Lower leg skin (tissue), 4 donors: ENCODE measurements at regions not wholly inside any gene's neighbourhood (a gene's known extent, or its start where the extent isn't known, plus 50 kb on each side); places are given as distances from the start of the nearest gene placed in this dataset.

Source experiments
- DNase-seq, 2 donors: peaks; one replicate each; pipeline ENCODE4 v3.0.0-alpha.2; 2019; ENCODE audit warnings: low spot score in 2 of 2
- H3K4me3 ChIP-seq: fragments of 200-600 bp; sonication (generic); 2 replicates; pipeline ENCODE4 v1.5.1; 2017; ENCODE audit warnings: mild to moderate bottlenecking, low read depth; ENCODE audit not compliant: poor library complexity, severe bottlenecking
- CTCF ChIP-seq, 3 donors: fragments of 450-650 bp; IDR thresholded peaks; one replicate each; pipeline ENCODE4 v1.5.1; 2016; ENCODE audit warnings: antibody characterized with exemption in 3 of 3, mild to moderate bottlenecking in 3 of 3, moderate library complexity in 2 of 3
- POLR2A ChIP-seq, 2 donors: fragments of 450-650 bp; IDR thresholded peaks; one replicate each; pipeline ENCODE4 v1.6.1; 2016 to 2017; ENCODE audit warnings: antibody characterized with exemption in 2 of 2, mild to moderate bottlenecking in 1 of 2, moderate library complexity in 1 of 2
- WGBS, 2 donors: methylation state at CpG; one replicate each; pipeline ENCODE4 v1.1.5; 2018; 5-methylcytosine and 5-hydroxymethylcytosine counted together
- intact Hi-C: fragments of 100-400 bp; cut with DNase I; formaldehyde crosslinking; loops from one replicate; pipeline ENCODE4 v1.15.0; 2023; ENCODE audit warnings: low total_unique reads

GRCh38 chr6:163773646-163774045 is 359.1 kb downstream of the QKI start:
- WGBS, 2 donors = 70 to 72% methylated on average over 4 of the region's 4 CpGs
- intact Hi-C loops = no loop called here
- H3K4me3 ChIP-seq = no peak overlapping the region

GRCh38 chr6:163772701-163773100 is 358.2 kb downstream of the QKI start:
- WGBS, 2 donors = 81 to 87% methylated on average over 1 of the region's 1 CpG
- no peak overlapping the region for H3K4me3 ChIP-seq
- no peak for DNase-seq
- intact Hi-C loops = no loop called here
- no peak for TF ChIP-seq POLR2A (IDR thresholded peaks at IDR 0.05)
- no peak for TF ChIP-seq CTCF (IDR thresholded peaks at IDR 0.05)

More at GRCh38 chr6:163773646-163774045, 359.1 kb downstream of the QKI start:
- no peak for DNase-seq
- TF ChIP-seq POLR2A (IDR thresholded peaks at IDR 0.05) (no peak), CTCF (IDR thresholded peaks at IDR 0.05) (no peak)

GRCh38 chr6:163771180-163771579 is 356.7 kb downstream of the QKI start:
- no peak overlapping the region for H3K4me3 ChIP-seq
- TF ChIP-seq CTCF (IDR thresholded peaks at IDR 0.05) (no peak), POLR2A (IDR thresholded peaks at IDR 0.05) (no peak)
- DNase-seq = no peak
- WGBS, 2 donors = 50 to 83% methylated on average over 1 of the region's 1 CpG
- intact Hi-C loops = no loop called here

- intact Hi-C loops = no loop called here
- H3K4me3 ChIP-seq = no peak overlapping the region
- TF ChIP-seq POLR2A (IDR thresholded peaks at IDR 0.05) (no peak), CTCF (IDR thresholded peaks at IDR 0.05) (no peak)
- no peak for DNase-seq
Measured at GRCh38 chr6:163768905-163769304, 354.4 kb downstream of the QKI start.

- intact Hi-C loops = no loop called here
- WGBS, 2 donors = 96 to 98% methylated on average over 2 of the region's 2 CpGs
Measured at GRCh38 chr6:163766936-163767335, 352.4 kb downstream of the QKI start.

More at GRCh38 chr6:163766936-163767335, 352.4 kb downstream of the QKI start:
- H3K4me3 ChIP-seq = no peak overlapping the region
- TF ChIP-seq POLR2A (IDR thresholded peaks at IDR 0.05) (no peak), CTCF (IDR thresholded peaks at IDR 0.05) (no peak)
- no peak for DNase-seq
